A549 (cell line): ENCODE measurements at regions not wholly inside any gene's neighbourhood (a gene's known extent, or its start where the extent isn't known, plus 50 kb on each side); places are given as distances from the start of the nearest gene placed in this dataset.

Experiments used
- ATAC-seq, 2 experiments: fragments of 200-7000 bp in 1 of 2; fragments of >200 bp in 1 of 2; cut with Nextera tagmentation in 1 of 2; cut with Tn5 transposase in 1 of 2; 3 replicates each; pipeline versions ENCODE4 v1.8.0 to v1.9.1; 2018 to 2020; ENCODE audit warnings: mild to moderate bottlenecking in 1 of 2, moderate library complexity in 1 of 2
- CTCF ChIA-PET: fragments of 300-600 bp; sonication (Branson Sonifier 250); formaldehyde crosslinking; extraction: SDS; loops from one replicate; lab custom pipeline; 2021; ENCODE audit warnings: antibody characterized with exemption, inconsistent platforms; lab: Yijun Ruan, JAX
- POLR2A ChIA-PET: fragments of 350-600 bp; formaldehyde crosslinking; extraction: SDS; loops from one replicate; lab custom pipeline; 2021; ENCODE audit warnings: antibody characterized with exemption, inconsistent platforms; lab: Yijun Ruan, JAX
- DNase-seq, 2 experiments: peaks; one replicate each; pipeline versions ENCODE4 v3.0.0 to v3.0.0-alpha.2; 2011 to 2016; ENCODE audit warnings: low read depth in 1 of 2, low spot score in 1 of 2
- FAIRE-seq: peaks from 2 replicates; lab custom pipeline; 2011; peaks lifted over from hg19 to GRCh38; lab: Jason Lieb, UNC
- H3K27ac ChIP-seq, 2 experiments: fragments of >200 bp; sonication (Bioruptor Twin); formaldehyde crosslinking; 3 replicates each; pipeline ENCODE4 v1.5.1; 2016 to 2017
- H3K4me1 ChIP-seq: fragments of >200 bp; sonication (Bioruptor Twin); formaldehyde crosslinking; 3 replicates; pipeline ENCODE4 v1.6.1; 2016
- H3K4me2 ChIP-seq: fragments of >200 bp; sonication (Bioruptor Twin); formaldehyde crosslinking; 3 replicates; pipeline ENCODE4 v1.6.1; 2016
- H3K4me3 ChIP-seq: fragments of >200 bp; sonication (Bioruptor Twin); formaldehyde crosslinking; 3 replicates; pipeline ENCODE4 v1.5.1; 2016
- H3K9me3 ChIP-seq: fragments of >200 bp; sonication (Bioruptor Twin); formaldehyde crosslinking; 3 replicates; pipeline ENCODE4 v1.6.1; 2016
- ATOH8 ChIP-seq: fragments of 250-450 bp; sonication (Bioruptor Pico); IDR thresholded peaks from 2 replicates; pipeline ENCODE4 v1.5.0; 2020; ENCODE audit warnings: low read depth, mild to moderate bottlenecking, moderate library complexity
- BCL3 ChIP-seq: fragments of >200 bp; sonication (Bioruptor Twin); formaldehyde crosslinking; IDR thresholded peaks from 3 replicates; pipeline ENCODE4 v1.6.1; 2016
- BHLHE40 ChIP-seq: IDR thresholded peaks from 2 replicates; pipeline ENCODE4 v1.6.1; 2012; ENCODE audit warnings: low read depth, low read length, inconsistent platforms
- CBX2 ChIP-seq: fragments of 200-600 bp; sonication (generic); IDR thresholded peaks from 2 replicates; pipeline ENCODE4 v1.6.1; 2016; ENCODE audit warnings: low read depth, mild to moderate bottlenecking, borderline replicate concordance
- CEBPB ChIP-seq, 2 experiments: fragments of >200 bp in 1 of 2; sonication (Bioruptor Twin) in 1 of 2; formaldehyde crosslinking in 1 of 2; IDR thresholded peaks; 2 replicates each; pipeline ENCODE4 v1.6.1; 2012 to 2016
- CHD2 ChIP-seq: fragments of 150-350 bp; IDR thresholded peaks from 2 replicates; pipeline ENCODE4 v1.6.1; 2014; ENCODE audit warnings: low read length; ENCODE audit not compliant: partially characterized antibody
- ESRRA ChIP-seq: fragments of 150-350 bp; IDR thresholded peaks from 2 replicates; pipeline ENCODE4 v1.6.1; 2014; ENCODE audit warnings: mild to moderate bottlenecking, low read length, borderline replicate concordance
- FOSL2 ChIP-seq, 2 experiments: fragments of 450-650 bp in 1 of 2; fragments of >200 bp in 1 of 2; sonication (Bioruptor Twin) in 1 of 2; formaldehyde crosslinking; IDR thresholded peaks; 2 replicates each; pipeline versions ENCODE4 v1.5.0 to v1.6.1; 2016 to 2020; ENCODE audit warnings: mild to moderate bottlenecking in 1 of 2, moderate library complexity in 1 of 2
- FOXS1 ChIP-seq: fragments of 250-450 bp; sonication (Bioruptor Pico); IDR thresholded peaks from 2 replicates; pipeline ENCODE4 v1.5.0; 2020; ENCODE audit warnings: mild to moderate bottlenecking, moderate library complexity
- HDAC2 ChIP-seq: fragments of 200-600 bp; sonication (generic); IDR thresholded peaks from 2 replicates; pipeline ENCODE4 v1.6.1; 2016
- HOXB5 ChIP-seq: fragments of 250-450 bp; sonication (Bioruptor Pico); IDR thresholded peaks from 2 replicates; pipeline ENCODE4 v1.5.0; 2020; ENCODE audit warnings: mild to moderate bottlenecking, moderate library complexity
- JUNB ChIP-seq: fragments of >200 bp; sonication (Bioruptor Twin); formaldehyde crosslinking; IDR thresholded peaks from 2 replicates; pipeline ENCODE4 v1.6.1; 2016
- KDM5A ChIP-seq: fragments of 200-600 bp; sonication (generic); IDR thresholded peaks from 2 replicates; pipeline ENCODE4 v1.6.1; 2016; ENCODE audit warnings: antibody characterized with exemption, mild to moderate bottlenecking
- MYC ChIP-seq: IDR thresholded peaks from 2 replicates; pipeline ENCODE4 v1.6.1; 2012; ENCODE audit warnings: mild to moderate bottlenecking, inconsistent platforms, low read length, improper control_type of control experiment, borderline replicate concordance
- NPAS2 ChIP-seq: fragments of 250-450 bp; sonication (Bioruptor Pico); IDR thresholded peaks from 2 replicates; pipeline ENCODE4 v1.8.0; 2022; ENCODE audit warnings: mild to moderate bottlenecking, moderate library complexity, borderline replicate concordance
- NR3C1 ChIP-seq: fragments of >200 bp; sonication (Bioruptor Twin); formaldehyde crosslinking; IDR thresholded peaks from 3 replicates; pipeline ENCODE4 v1.6.1; 2017
- PHF8 ChIP-seq: fragments of 200-600 bp; sonication (generic); IDR thresholded peaks from 2 replicates; pipeline ENCODE4 v1.6.1; 2016; ENCODE audit warnings: low read depth, mild to moderate bottlenecking, antibody characterized with exemption, moderate library complexity, borderline replicate concordance
- POLR2AphosphoS2 ChIP-seq: conservative IDR thresholded peaks from 2 replicates; pipeline ENCODE4 v1.6.1; 2012; ENCODE audit warnings: low read length, improper control_type of control experiment, inconsistent platforms
- RAD21 ChIP-seq, 2 experiments: fragments of >200 bp in 1 of 2; sonication (Bioruptor Twin) in 1 of 2; formaldehyde crosslinking in 1 of 2; IDR thresholded peaks in 1 of 2; conservative IDR thresholded peaks in 1 of 2; 2 replicates in 1 of 2; 3 replicates in 1 of 2; pipeline ENCODE4 v1.6.1; 2012 to 2018; ENCODE audit warnings: inconsistent platforms in 1 of 2
- RFX5 ChIP-seq: fragments of 450-650 bp; IDR thresholded peaks from 2 replicates; pipeline ENCODE4 v1.7.1; 2014; ENCODE audit warnings: antibody characterized with exemption, mild to moderate bottlenecking, moderate library complexity
- TFCP2L1 ChIP-seq: fragments of 250-450 bp; sonication (Bioruptor Pico); IDR thresholded peaks from 2 replicates; pipeline ENCODE4 v1.5.0; 2021; ENCODE audit warnings: mild to moderate bottlenecking
- TP53 ChIP-seq: fragments of 250-450 bp; sonication (Bioruptor Pico); IDR thresholded peaks from 2 replicates; pipeline ENCODE4 v1.5.0; 2021; ENCODE audit warnings: mild to moderate bottlenecking, moderate library complexity
- WGBS: methylation state at CpG from one replicate; pipeline ENCODE4 v1.1.6; 2017; ENCODE audit errors: missing lambda C conversion rate; 5-methylcytosine and 5-hydroxymethylcytosine counted together
- TF ChIP-seq, protein P1 (sequence below): IDR thresholded peaks from 2 replicates; pipeline ENCODE4 v1.6.1; 2012
- TF ChIP-seq, protein P2 (sequence below): fragments of 250-450 bp; sonication (Bioruptor Pico); IDR thresholded peaks from 2 replicates; pipeline ENCODE4 v1.5.0; 2021; ENCODE audit warnings: mild to moderate bottlenecking, moderate library complexity, borderline replicate concordance
- TF ChIP-seq, protein P3 (sequence below): IDR thresholded peaks from 2 replicates; pipeline ENCODE4 v1.6.1; 2012; ENCODE audit warnings: low read depth, borderline replicate concordance
- TF ChIP-seq, protein P4 (sequence below): fragments of 450-650 bp; IDR thresholded peaks from 2 replicates; pipeline ENCODE4 v1.6.1; 2014; ENCODE audit warnings: antibody characterized with exemption
- TF ChIP-seq, protein P5 (sequence below): fragments of 150-350 bp; IDR thresholded peaks from 2 replicates; pipeline ENCODE4 v1.6.1; 2014; ENCODE audit warnings: low read depth, mild to moderate bottlenecking, low read length
- TF ChIP-seq, protein P6 (sequence below): fragments of >200 bp; sonication (Bioruptor Twin); formaldehyde crosslinking; IDR thresholded peaks from 2 replicates; pipeline ENCODE4 v1.6.1; 2016

DNA sequence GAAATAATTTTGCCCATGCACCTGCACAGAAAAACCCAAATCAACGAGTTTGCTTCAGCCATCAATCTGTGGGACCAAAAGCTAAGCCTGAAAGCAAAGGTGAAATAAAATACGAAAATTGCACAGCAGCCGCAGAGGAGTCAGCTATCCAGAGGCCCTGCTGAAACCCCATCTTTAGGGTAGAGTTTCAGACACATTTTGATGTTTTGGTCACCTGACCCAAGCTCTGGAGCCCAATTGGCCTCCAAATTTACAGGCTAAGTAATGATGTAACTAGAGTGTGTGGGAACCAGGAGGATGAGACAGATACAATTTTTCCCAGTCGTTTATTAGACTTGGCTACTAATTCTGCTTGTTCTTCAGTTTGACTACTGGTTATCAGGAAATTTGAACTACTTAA is 308.6 kb upstream of the ATP11B start:
- TF ChIP-seq CEBPB (IDR thresholded peaks at IDR 0.05) (no peak), NR3C1 (no peak), BHLHE40 (no peak), HDAC2 (no peak), FOSL2 (IDR thresholded peaks at IDR 0.05) (no peak), FOSL2 (CRISPR knock-in tag; IDR thresholded peaks at IDR 0.05) (no peak), PHF8 (no peak), RAD21 (conservative IDR thresholded peaks at IDR 0.05 in 1 of 2, IDR thresholded peaks at IDR 0.05 in 1 of 2) (no peak)
- TF ChIP-seq, all 56 proteins: peak for 0
- POLR2A ChIA-PET: no interaction called here
- Histone ChIP-seq H3K27ac (no peak overlapping the region), H3K4me1 (no peaks in the 10 kb centered on the region), H3K9me3 (no peaks in the 10 kb centered on the region), H3K4me2 (no peak overlapping the region), H3K4me3 (no peak overlapping the region)
- CTCF ChIA-PET: no interaction called here
- ATAC-seq: no peak
- DNase-seq: no peak
- FAIRE-seq: no peak
- 42% methylated on average over 4 of the region's 4 CpGs for WGBS

DNA sequence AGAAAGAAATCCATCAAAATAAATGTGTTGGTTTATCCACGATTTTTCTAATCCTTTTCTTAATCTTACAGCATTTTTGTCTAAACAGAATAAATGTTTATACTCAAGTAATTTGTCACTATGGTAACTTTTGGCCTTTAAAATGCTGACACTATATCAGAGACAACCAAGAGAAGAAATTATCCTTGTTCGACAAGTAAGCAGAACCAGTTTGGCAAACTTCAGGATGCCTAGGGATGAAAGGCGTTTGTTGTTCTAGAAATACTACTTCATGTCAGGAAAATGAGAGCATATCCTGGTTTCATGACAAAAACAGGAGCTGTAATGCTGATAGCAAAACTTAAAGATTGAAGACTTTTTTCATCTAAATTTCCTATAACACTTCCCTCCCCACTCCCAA is 308.0 kb upstream of the ATP11B start:
- WGBS: 45% methylated on average over 3 of the region's 3 CpGs
- ChIA-PET POLR2A (no interaction called here), CTCF (no interaction called here)
- FAIRE-seq: no peak
- Histone ChIP-seq H3K27ac (no peak overlapping the region), H3K9me3 (no peaks in the 10 kb centered on the region), H3K4me3 (no peak overlapping the region), H3K4me2 (no peak overlapping the region), H3K4me1 (no peaks in the 10 kb centered on the region)
- no peak for ATAC-seq
- TF ChIP-seq RFX5 (no peak), TFCP2L1 (CRISPR knock-in tag) (no peak), RAD21 (conservative IDR thresholded peaks at IDR 0.05 in 1 of 2, IDR thresholded peaks at IDR 0.05 in 1 of 2) (no peak), ESRRA (no peak), TP53 (CRISPR knock-in tag) (no peak), NPAS2 (CRISPR knock-in tag) (no peak), HOXB5 (no peak), CHD2 (no peak), ATOH8 (no peak)
- TF ChIP-seq, protein P1, sequence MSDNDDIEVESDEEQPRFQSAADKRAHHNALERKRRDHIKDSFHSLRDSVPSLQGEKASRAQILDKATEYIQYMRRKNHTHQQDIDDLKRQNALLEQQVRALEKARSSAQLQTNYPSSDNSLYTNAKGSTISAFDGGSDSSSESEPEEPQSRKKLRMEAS: no peak
- TF ChIP-seq, protein P2, sequence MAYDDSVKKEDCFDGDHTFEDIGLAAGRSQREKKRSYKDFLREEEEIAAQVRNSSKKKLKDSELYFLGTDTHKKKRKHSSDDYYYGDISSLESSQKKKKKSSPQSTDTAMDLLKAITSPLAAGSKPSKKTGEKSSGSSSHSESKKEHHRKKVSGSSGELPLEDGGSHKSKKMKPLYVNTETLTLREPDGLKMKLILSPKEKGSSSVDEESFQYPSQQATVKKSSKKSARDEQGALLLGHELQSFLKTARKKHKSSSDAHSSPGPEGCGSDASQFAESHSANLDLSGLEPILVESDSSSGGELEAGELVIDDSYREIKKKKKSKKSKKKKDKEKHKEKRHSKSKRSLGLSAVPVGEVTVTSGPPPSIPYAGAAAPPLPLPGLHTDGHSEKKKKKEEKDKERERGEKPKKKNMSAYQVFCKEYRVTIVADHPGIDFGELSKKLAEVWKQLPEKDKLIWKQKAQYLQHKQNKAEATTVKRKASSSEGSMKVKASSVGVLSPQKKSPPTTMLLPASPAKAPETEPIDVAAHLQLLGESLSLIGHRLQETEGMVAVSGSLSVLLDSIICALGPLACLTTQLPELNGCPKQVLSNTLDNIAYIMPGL (CRISPR knock-in tag): no peak
- TF ChIP-seq, protein P3, sequence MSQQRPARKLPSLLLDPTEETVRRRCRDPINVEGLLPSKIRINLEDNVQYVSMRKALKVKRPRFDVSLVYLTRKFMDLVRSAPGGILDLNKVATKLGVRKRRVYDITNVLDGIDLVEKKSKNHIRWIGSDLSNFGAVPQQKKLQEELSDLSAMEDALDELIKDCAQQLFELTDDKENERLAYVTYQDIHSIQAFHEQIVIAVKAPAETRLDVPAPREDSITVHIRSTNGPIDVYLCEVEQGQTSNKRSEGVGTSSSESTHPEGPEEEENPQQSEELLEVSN: no peak
- TF ChIP-seq, protein P4, sequence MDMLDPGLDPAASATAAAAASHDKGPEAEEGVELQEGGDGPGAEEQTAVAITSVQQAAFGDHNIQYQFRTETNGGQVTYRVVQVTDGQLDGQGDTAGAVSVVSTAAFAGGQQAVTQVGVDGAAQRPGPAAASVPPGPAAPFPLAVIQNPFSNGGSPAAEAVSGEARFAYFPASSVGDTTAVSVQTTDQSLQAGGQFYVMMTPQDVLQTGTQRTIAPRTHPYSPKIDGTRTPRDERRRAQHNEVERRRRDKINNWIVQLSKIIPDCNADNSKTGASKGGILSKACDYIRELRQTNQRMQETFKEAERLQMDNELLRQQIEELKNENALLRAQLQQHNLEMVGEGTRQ: no peak
- DNase-seq: no peak

- no peaks in the 10 kb centered on the region for H3K4me1 ChIP-seq
- FAIRE-seq (no peak), ATAC-seq (no peak), DNase-seq (no peak)
- 31% methylated on average over 4 of the region's 4 CpGs for WGBS
- ChIA-PET CTCF (no interaction called here), POLR2A (no interaction called here)
- H3K9me3 ChIP-seq: no peaks in the 10 kb centered on the region
- H3K4me2 ChIP-seq: no peak overlapping the region
- no peak overlapping the region for H3K4me3 ChIP-seq
- no peak overlapping the region for H3K27ac ChIP-seq
- TF ChIP-seq, protein P5, sequence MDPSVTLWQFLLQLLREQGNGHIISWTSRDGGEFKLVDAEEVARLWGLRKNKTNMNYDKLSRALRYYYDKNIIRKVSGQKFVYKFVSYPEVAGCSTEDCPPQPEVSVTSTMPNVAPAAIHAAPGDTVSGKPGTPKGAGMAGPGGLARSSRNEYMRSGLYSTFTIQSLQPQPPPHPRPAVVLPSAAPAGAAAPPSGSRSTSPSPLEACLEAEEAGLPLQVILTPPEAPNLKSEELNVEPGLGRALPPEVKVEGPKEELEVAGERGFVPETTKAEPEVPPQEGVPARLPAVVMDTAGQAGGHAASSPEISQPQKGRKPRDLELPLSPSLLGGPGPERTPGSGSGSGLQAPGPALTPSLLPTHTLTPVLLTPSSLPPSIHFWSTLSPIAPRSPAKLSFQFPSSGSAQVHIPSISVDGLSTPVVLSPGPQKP: no peak
- no peak for TF ChIP-seq KDM5A
- no peak for TF ChIP-seq JUNB
- no peak for TF ChIP-seq CBX2
- no peak for TF ChIP-seq MYC
- TF ChIP-seq FOXS1 (CRISPR knock-in tag): no peak
- no peak for TF ChIP-seq BCL3
- no peak for TF ChIP-seq TFCP2L1 (CRISPR knock-in tag)
- TF ChIP-seq, protein P4: no peak
- TF ChIP-seq, protein P6, sequence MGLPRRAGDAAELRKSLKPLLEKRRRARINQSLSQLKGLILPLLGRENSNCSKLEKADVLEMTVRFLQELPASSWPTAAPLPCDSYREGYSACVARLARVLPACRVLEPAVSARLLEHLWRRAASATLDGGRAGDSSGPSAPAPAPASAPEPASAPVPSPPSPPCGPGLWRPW: no peak
- no peak for TF ChIP-seq POLR2AphosphoS2
These were observed 306.8 kb upstream of the ATP11B start for GRCh38 chr3:182486463-182486862.
